CD4-positive, alpha-beta T cell treated with Interleukin-17A for 4 hours (primary cell): ENCODE measurements at regions not wholly inside any gene's neighbourhood (a gene's known extent, or its start where the extent isn't known, plus 50 kb on each side); places are given as distances from the start of the nearest gene placed in this dataset.
"Not testable (repeated sequence)": the region's sequence is repeated elsewhere in the genome, so short reads cannot be mapped to it uniquely, and the experiment has no call there.

Experiments used
- DNase-seq: peaks from one replicate; pipeline ENCODE4 v3.0.0-alpha.2; 2020; ENCODE audit warnings: mixed read lengths

DNA sequence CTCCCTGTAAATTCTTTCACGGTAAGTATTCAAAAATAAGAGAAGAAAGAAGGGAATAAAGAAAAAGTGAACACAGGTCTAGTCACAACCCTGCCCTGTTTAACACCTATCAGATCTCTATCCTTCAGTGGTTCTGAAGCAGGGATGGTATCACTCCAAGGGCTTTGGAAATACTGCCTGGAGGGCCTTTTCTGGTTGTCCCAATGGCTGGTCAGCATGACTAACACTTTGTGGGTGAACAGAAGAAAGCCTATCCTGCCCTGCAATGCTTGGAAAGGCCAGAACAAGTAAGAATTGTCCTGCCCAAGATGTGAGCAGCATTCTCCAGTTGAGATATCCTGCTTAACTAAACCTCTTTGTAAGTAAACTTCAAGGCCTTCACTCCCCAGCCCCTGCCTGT is 124.9 kb downstream of the TMEM167A start:
- DNase-seq, result no peak

DNA sequence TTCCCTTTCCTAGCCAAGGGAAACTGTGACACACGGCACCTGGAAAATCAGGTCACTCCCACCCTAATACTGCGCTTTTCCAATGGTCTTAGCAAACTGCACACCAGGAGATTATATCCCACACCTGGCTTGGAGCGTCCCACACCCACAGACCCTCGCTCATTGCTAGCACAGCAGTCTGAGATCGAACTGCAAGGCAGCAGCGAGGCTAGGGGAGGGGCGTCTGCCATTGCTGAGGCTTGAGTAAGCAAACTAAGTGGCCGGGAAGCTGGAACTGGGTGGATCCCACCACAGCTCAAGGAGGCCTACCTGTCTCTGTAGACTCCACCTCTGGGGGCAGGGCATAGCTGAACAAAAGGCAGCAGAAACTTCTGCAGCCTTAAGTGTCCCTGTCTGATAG is 132.9 kb downstream of the TMEM167A start:
- DNase-seq, result not testable (repeated sequence)

DNA sequence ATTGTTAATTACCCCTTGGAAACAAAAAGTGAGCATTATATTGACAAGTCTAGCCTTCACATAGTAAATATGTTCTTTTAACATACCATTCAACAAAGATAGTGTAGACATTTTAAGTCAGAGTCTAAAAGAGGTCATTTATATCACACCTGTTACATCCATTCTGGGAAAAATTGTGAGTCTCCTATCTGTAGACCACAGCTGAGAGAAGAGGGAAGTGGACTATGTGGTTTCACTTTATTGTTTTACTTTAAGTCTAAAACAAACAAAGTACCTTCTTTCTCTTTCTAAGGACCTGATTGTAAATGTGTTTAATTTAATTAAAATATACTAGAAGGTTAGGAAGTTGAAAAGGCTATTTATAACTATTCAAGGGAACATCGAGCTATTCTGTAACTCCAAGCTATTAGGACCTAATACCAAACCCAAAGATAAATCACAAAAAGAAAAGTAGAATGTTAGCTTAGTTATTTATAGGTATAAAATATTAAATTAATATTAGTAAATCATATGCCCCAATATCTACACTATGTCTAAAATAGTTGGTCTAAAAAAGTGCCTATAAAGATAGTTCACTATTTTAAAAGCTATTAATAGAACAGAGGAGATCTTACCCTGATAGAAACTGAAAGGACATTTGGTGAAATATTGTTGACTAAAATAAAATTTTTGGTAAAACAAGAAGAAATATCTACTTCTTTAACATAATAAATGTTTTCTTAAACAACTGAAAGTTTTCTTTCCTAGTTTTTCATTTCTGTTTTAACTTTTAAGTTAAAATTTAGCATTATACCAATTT is 134.9 kb downstream of the TMEM167A start:
- no peak for DNase-seq

DNA sequence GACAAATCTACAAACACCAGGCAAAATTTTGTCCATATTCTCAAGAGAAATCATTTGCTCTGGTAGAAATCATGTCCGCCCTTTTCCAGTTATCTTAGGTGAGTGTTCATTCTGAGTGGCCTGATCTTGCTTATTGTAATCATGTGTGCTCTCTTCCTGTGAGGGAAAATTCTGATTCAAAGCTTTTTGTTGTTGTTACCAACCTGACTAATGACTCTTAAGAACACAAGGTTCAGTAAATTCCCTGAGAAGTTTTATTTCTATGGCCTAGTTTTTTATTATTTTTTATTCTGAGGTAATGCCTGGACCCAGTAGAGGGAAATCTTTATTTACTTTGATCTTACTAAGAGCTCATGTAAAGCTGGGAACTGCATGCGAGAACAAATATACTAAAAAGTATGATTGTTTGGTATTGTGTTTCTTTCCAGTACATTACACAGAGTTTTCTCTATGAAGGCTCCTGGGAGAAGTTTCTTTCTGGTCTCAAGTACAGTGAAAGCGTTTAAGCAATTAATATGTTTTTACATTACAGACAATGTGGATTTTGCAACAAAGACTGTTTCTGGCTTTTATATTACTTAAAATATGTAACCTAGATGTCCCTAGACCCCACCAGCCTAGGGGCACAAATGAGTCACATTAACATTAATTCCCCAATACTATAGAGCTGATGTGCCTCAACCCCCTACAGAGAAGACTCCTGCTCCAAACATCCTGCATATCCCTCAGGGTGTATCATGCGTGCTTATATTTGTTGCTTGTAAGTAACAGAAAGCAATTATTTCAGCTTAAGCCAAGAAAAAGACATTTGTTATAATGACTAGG is 138.1 kb downstream of the TMEM167A start:
- no peak for DNase-seq

DNA sequence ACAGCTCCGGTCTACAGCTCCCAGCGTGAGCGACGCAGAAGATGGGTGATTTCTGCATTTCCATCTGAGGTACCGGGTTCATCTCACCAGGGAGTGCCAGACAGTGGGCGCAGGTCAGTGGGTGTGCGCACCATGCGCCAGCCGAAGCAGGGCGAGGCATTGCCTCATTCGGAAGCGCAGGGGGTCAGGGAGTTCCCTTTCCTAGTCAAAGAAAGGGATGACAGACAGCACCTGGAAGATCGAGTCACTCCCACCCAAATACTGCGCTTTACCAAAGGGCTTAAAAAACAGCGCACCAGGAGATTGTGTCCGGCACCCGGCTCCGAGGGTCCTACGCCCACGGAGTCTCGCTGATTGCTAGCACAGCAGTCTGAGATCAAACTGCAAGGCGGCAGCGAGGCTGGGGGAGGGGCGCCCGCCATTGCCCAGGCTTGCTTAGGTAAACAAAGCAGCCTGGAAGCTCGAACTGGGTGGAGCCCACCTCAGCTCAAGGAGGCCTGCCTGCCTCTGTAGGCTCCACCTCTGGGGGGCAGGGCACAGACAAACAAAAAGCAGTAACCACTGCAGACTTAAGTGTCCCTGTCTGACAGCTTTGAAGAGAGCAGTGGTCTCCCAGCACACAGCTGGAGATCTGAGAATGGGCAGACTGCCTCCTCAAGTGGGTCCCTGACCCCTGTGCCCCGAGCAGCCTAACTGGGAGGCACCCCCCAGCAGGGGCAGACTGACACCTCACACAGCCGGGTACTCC is 144.5 kb downstream of the TMEM167A start:
- DNase-seq, result not testable (repeated sequence)

DNA sequence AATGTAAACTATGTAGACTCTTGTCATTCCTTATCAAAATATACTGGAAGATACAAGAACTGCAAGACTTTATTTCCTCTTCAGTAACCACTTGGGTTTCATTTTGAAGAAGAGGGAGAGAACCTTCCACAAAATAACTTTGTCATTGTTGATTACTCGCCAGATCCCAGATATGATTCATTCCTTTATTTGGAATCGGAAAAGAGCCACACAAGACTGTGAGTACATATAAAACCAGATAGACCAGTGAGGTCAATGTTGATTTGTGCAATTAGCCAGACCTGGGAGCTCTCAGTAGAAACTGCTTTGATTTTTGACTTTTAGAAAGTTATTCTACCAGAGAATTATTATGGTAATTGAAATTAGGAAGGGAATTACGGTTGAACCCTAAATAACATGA is 146.1 kb downstream of the TMEM167A start:
- no peak for DNase-seq

DNA sequence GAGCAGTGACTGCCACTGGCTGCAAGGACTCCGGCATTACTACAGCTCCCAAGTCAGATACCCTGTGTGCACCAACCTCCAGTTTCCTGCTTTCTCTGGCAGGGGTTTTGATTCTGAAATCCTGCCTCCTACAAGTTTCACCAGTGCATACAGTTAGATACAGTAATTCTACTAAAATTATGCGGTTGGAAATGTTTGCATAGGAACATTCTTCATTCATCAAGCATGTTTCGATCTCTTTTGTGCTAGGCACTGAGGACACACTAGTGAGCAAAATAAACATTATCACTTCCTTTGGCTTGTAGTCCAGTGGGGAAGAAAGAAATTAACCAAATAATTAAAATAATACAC is 152.2 kb downstream of the TMEM167A start:
- no peak for DNase-seq

DNA sequence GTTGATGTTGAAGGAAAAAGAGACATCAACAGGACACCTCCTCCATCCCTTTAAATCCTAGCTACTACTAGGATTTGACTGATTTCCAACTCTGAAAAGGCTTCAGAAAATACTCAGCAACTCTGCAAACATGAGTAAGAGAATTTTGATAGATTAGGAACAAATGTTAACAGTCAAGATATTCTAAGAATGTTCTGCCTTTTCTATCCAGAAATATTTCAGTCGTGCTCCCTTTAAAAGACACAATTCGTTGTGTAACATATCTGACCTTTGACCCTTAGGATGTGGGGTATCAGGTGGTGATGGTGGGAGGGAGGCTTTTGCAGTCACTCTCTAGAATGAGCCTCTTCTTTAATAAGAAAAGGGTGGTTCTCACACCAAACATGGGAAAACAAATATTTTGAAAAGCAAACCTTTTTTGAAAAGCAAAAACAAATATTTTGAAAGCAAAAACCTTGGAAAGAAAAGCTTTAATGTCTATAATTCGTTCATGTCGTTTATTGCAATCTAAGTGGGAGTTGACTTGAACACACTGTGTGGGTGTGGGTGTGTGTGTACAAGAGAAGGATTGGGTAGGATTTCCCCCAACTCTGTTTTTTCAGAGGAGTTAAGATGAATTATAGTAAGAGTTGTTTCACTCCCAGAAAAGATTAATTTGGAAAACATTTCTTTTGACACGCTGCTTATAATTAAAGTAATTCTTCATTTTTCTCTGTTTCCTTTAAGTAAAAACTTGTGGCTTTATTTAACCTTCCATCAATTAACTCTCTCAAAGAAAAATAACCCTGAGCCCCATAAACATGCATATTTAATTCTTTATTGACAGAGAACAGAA is 152.8 kb downstream of the TMEM167A start:
- no peak for DNase-seq

DNA sequence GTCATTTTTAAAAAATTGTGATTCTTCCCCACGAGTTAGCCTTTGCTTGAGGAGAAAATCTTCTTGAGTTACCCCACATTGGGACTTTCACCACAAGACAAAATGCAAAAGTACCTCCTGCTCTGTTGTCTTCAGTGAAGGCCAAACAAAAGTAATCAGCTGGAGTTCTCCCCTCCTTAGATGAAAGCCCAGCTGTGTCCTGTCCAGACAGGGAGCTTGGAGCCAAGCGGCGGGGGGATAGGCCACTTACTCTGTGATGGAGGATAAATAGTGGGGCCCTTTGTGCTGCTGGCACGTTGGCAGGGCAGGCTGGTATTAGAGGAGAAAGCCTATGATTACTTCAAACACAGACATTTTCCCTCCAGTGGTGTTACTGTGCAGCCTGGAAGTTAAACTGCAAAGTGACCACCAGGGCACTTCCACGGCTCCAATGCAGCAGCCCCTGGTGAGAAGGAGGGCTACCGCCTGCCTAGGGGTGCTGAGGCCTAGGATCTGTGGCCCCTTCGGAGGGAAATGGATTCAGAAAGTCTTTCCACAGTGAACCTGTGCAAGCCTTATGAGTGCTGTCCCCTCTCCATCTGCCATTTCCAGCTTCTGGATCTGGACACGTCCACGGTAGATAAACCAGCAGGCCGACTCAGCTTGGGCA is 155.0 kb downstream of the TMEM167A start:
- DNase-seq, result no peak

DNA sequence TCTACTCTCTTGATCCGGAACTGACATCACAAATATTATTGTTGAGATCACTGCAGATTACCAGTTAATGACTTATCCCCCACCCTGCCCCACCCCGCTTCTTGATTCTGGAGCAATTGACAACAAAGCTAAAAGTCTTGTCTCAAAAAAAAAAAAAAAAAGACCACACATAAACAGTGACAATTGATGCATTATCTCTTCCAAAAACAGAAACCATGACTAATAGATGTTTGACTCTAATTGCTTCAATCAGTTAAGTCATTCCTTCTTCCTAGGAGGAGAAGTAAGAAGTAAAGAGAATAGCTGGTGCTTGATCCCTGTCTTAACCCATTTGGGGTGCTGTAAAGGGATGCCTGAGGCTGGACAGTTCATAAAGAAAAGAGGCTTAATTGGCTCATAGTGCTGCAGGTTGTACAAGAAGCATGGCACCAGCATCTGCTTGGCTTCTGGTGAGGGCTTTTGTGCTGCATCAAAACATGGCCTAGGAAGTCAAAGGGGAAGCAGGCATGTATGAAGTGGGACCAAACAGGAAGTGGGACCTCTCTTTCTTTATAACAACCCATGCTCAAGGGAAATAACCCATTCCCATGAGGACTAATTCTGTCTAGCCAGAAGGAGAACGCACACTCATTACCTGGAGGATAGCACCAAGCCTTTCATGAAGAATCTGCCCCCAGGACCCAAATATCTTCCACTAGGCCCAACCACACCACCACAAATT is 158.7 kb downstream of the TMEM167A start:
- DNase-seq, result no peak

DNA sequence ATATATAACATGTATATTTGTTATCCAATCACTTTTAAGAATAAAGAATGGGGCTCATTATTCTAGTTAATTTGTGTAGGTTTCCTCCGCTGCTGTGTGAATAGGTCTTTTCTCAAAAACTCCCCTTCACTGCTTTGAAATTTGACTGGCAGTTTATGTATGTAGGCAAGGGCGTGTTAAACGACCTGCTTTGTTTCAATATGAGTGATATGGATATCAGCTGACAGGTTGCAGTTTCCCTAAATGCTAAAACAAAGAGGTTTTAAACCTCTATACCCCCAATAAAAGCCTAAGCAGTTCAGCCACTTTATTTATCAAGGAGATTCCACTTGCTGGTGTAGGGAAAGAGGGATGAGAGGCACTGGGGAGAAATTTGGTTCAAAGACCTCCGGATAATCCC is 159.6 kb downstream of the TMEM167A start:
- no peak for DNase-seq

DNA sequence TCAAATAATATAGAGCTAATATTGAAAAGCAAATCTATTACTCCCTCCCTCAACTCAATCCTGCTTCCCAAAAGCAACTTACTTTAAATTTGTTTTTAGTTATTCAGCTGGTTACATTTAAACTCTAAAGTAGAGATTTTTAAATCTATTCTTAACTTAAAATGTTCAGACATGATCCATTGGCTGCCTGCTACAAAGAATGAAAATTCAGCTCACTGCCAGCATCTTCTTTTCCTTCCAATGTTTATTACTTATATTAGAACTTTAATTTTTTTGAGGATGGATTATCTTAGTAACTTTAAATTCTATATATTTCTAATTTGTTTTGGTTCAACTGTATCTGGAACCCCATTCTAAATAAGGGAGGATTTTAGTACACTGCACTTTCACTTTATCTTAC is 163.2 kb downstream of the TMEM167A start:
- DNase-seq, result no peak

DNA sequence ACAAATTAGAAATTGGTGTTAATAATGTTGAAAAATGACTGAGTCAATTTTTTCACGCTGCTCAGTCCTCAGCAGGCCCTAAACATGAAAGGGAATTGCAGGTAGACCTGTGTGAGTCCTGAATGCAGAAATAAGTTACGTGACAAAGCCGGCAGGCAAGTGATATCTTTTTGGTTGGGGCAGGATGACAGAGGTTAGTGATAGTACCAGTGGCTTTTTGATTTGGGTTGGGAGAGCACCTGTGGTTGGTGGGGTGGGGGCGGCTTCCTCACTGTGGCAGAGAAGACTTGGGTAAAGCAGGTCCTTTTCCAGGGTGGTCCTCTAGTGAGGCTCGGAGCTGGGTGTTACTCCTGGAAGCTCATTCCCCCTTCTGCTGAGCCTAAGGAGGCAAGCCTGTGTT is 164.7 kb downstream of the TMEM167A start:
- no peak for DNase-seq

DNA sequence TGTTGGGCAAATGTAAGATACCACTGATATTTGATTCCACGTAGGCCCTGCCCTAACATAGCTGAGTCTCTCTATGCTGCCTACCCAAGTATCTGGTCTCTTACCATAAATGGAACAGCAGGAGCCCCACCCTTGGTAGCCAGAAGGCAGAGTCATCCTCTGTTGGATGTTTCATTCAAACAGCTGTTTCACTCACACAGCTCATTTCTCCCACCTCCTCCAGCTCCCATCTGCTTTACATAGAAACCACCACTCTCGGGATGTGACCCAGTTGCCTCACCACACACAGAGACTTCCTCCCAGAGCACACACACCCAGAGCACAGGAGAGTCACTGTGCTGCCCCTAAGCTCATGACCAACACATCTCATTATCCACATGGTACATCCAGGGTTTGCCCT is 165.3 kb downstream of the TMEM167A start:
- no peak for DNase-seq

DNA sequence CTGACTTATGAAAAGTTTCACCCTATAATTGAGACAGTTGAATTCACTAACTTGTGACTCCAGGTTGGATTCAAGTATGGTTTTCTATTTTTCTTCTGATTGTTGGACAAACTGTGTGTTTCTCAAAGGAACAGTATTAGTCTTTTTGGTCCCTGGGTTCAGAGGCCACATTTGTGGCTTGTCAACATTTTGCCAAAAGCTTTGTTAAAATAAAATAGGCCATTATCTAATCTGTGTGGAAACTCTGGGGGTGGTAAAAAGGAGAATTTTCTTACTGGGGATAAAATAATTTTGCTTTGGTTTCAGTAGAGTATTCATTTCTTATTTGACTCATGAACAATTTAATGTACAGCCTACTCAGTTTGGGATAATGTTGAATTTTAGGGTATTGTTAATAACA is 166.3 kb downstream of the TMEM167A start:
- no peak for DNase-seq

DNA sequence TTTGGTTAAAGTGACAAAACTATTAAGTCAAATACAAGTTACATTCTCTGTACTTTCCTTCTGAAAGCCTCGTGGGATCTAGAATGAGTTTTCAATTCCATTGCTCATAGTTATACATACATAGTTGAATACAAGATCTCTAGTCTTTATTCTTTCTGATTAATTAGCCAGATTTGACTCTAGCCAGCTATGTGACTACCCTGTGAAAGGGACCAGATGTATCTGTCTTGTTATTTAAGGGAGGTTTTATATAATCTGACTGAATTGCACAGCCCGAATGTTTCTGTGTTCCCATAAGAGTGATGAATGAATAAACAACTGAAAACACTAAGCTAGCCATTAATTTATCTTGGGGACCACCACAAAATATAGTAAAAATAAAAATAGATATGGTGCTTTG is 166.7 kb downstream of the TMEM167A start:
- DNase-seq, result no peak

DNA sequence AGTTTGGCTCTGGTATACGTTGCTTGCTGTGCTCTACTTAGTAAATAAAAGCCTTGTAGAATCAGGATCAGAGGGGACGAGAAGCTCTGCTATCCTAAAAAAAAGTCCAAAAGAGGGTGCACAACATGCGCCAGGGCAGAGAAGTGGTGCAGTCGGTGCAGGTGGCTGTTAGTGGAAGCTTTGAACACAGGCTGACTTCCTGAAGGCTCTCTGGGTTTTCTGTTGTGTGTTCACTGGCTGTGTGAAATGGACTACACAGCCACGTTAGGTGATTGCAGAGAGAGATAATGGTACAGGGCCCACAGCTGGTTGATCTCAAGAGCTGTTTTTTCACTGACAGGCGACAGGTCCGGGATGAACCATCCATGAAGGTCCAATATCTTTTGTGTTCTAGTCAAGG is 167.4 kb downstream of the TMEM167A start:
- no peak for DNase-seq

DNA sequence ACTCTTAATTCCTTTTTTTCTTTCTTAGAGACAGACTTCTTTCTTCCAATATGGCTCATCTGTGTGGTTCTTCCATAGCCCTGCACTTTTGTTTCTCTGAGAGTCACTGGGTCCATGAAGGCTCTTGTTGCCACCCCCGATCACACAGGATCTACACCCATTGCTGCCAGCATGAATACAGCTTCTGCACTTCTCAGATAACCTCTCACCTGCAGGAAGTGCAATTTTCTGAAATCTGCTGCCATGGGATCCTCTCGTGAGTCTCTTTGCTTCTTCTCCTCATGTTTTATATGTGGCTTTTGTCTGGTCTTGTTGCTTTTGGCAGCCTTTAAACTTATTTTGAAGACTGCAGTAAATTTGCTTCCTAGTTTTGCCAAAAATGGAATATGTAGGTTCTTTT is 171.2 kb downstream of the TMEM167A start:
- no peak for DNase-seq

DNA sequence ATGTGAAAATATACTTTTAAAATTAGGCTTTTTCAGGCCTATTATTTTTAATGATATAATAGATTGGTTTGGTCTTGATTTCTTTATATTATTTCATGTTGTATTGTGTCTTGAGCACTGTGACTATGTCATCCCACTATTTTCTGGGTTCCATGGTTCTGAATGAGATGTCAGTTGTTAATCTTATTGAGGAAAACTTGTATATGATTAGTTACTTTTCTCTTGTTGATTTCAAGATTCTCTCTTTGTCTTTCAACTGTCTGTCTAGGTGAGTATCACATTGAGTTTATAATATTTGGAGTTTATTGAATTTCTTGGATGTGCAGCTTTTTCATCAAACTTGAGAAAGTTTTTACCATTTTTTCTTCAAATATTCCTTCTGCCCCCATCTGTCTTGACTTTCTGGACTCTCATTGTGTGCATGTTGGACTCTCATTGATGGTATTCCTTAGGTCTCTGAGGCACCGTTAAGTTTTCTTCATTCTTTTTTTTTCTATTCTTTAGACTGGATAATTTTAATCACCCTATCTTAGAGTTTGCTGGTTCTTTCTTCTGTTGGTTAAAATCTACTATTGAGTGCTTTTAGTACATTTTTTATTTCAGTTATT is 175.8 kb downstream of the TMEM167A start:
- DNase-seq, result no peak

DNA sequence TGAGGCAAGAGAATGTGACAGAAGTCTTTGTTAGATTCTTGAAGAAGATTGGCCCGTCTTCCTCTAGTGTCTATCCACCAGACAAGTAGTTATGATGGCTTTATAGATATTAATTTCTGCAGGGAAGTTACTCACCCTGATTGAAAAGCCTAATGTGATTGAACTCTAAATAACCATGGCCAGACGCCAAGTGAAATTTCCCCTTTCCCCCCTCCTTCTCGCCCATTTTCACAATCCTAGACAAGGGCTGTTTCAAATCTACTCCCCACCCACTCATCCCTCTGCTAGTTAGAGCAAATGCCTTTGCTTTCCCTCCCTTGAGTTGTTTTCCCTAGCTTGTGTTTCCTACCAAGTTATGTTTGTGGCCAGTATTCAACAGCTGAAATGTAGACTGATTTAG is 182.5 kb downstream of the TMEM167A start:
- DNase-seq, result no peak

DNA sequence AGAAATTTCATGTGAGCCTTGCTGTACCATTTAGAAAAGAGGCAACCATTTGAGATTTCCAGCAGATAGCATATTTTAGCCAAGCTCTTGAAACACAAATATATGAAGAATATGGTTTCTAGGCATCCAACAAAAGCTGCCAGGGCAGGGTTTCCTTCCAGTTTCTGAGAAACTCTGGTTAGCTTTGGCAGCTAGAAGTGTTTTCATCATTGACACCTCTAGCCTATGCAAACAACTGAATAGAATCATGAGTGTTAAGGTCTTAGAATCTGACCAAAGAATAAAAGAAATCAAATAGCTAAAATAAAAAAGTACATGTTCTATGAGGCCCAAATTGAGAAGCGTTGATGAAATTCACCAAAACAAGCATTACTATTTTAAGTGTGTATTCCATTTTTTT is 188.1 kb downstream of the TMEM167A start:
- no peak for DNase-seq
